ENCODE measurements at regions not wholly inside any gene's neighbourhood (a gene's known extent, or its start where the extent isn't known, plus 50 kb on each side); places are given as distances from the start of the nearest gene placed in this dataset.

GRCh38 chr16:65445313-65446260 lies 323.7 kb upstream of the CDH11 start:
- TF ChIP-seq CTCF (IDR thresholded peaks at IDR 0.05; ENCODE audit: insufficient read depth, low read length): no peak
- H3K4me3 ChIP-seq (ENCODE audit: low read depth, low read length): no peak overlapping the region
- DNase-seq (ENCODE audit: low read depth): peak; percentile 34

- no peak for DNase-seq (ENCODE audit: low read depth)
- no peak overlapping the region for H3K4me3 ChIP-seq (ENCODE audit: low read depth, low read length)
- TF ChIP-seq CTCF (IDR thresholded peaks at IDR 0.05; ENCODE audit: insufficient read depth, low read length): no peak
Measured at GRCh38 chr16:65441501-65441900, 319.6 kb upstream of the CDH11 start.

GRCh38 chr16:65429504-65430181 lies 307.8 kb upstream of the CDH11 start:
- H3K4me3 ChIP-seq (ENCODE audit: low read depth, low read length): no peak overlapping the region
- TF ChIP-seq CTCF (IDR thresholded peaks at IDR 0.05; ENCODE audit: insufficient read depth, low read length): no peak
- no peak for DNase-seq (ENCODE audit: low read depth)

GRCh38 chr16:65426484-65426883 lies 304.6 kb upstream of the CDH11 start:
- no peak overlapping the region for H3K4me3 ChIP-seq (ENCODE audit: low read depth, low read length)
- peak; percentile 18 for DNase-seq (ENCODE audit: low read depth)
- no peak for TF ChIP-seq CTCF (IDR thresholded peaks at IDR 0.05; ENCODE audit: insufficient read depth, low read length)

GRCh38 chr16:65422934-65423333 lies 301.1 kb upstream of the CDH11 start:
- no peak for TF ChIP-seq CTCF (IDR thresholded peaks at IDR 0.05; ENCODE audit: insufficient read depth, low read length)
- DNase-seq (ENCODE audit: low read depth): no peak
- H3K4me3 ChIP-seq (ENCODE audit: low read depth, low read length): no peak overlapping the region

- H3K4me3 ChIP-seq (ENCODE audit: low read depth, low read length): no peak overlapping the region
- TF ChIP-seq CTCF (IDR thresholded peaks at IDR 0.05; ENCODE audit: insufficient read depth, low read length): no peak
- DNase-seq (ENCODE audit: low read depth): no peak
Measured at GRCh38 chr16:65421596-65421995, 299.7 kb upstream of the CDH11 start.

All from fibroblast of the aortic adventitia (primary cell).